ENCODE measurements at regions not wholly inside any gene's neighbourhood (a gene's known extent, or its start where the extent isn't known, plus 50 kb on each side); places are given as distances from the start of the nearest gene placed in this dataset.

DNA sequence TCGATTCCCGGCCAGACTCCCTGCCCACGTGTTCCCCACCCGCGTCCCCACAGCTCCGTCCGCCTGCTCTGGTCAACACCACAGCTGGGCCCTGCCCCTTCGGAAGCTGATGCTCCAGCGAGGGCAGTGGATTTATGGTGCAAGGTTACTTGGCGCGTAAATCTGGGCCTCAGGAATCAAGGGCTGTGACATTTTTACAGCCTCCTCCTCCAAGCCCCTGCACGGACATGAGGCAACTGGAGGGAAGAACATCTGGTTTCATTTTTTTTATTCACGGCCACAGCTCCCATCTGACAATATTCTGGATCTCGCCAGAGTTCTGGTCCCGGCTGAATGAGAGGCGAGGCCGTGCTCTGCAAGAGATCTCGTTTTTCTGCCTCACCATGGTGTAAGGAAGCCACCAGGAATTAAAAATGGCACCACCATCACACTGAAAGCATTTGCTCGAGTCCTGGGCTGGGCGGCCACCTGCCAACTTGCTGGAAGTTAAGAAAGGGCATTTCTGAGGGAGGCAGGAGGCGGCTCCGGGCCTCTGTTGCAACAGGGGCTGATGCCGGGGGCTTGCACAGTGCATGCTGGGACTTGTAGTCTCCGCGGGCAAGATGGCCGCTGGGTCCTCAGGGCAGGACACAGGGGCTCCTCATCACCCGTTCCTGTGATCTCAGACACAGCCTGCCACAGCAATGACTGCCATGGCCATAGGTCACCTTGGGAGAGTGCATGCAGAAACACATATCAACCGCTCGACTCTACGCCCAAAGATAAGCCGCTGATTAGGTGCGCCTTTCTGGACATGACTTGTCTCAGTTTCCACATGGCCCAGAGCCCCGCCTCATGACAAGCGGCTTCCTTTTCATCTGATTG, 148.5 kb downstream of the LY86 start:
- DNase-seq (ENCODE audit: low read depth, low spot score) (peak; percentile 18), FAIRE-seq (no peak)
- H3K4me1 ChIP-seq (ENCODE audit: control insufficient read depth, extremely low read depth, insufficient read depth, low read length): no peaks in the 10 kb centered on the region
- no peaks in the 10 kb centered on the region for H4K20me1 ChIP-seq (replicated peaks; ENCODE audit: control insufficient read depth, extremely low read depth, insufficient read depth, low read length)
- H3K36me3 ChIP-seq (ENCODE audit: control insufficient read depth in 2 of 2, extremely low read depth in 1 of 2, insufficient read depth in 2 of 2, low read length in 2 of 2): no peaks in the 10 kb centered on the region
- H3K9me1 ChIP-seq (replicated peaks; ENCODE audit: control insufficient read depth, extremely low read depth, insufficient read depth, low read length): no peaks in the 10 kb centered on the region
- H3K9ac ChIP-seq (replicated peaks; ENCODE audit: extremely low read depth, insufficient read depth, low read length): no peak overlapping the region
- peak overlapping the region in 1 of 3 experiments; percentile 14 for H3K4me3 ChIP-seq (replicated peaks in 1 of 3; ENCODE audit: insufficient read depth in 1 of 3, low read depth in 1 of 3, low read length in 3 of 3)
- intact Hi-C loops (cut with micrococcal nuclease) (no loop called here), dilution Hi-C loops (cut with MboI; ENCODE audit: extremely low pct_ligation_motif_present, low sequenced_read_pairs) (no loop called here)
- ChIA-PET POLR2A (no interaction called here), CTCF (interaction anchor here (4.2 kb wide), 1 partner anchor 60 kb away, joined by 14 read pairs; no protein-coding TSS in a partner anchor)
- no peak for TF ChIP-seq FOS (IDR thresholded peaks at IDR 0.05; ENCODE audit: borderline replicate concordance, insufficient read depth, low read length)
- TF ChIP-seq, protein P1, sequence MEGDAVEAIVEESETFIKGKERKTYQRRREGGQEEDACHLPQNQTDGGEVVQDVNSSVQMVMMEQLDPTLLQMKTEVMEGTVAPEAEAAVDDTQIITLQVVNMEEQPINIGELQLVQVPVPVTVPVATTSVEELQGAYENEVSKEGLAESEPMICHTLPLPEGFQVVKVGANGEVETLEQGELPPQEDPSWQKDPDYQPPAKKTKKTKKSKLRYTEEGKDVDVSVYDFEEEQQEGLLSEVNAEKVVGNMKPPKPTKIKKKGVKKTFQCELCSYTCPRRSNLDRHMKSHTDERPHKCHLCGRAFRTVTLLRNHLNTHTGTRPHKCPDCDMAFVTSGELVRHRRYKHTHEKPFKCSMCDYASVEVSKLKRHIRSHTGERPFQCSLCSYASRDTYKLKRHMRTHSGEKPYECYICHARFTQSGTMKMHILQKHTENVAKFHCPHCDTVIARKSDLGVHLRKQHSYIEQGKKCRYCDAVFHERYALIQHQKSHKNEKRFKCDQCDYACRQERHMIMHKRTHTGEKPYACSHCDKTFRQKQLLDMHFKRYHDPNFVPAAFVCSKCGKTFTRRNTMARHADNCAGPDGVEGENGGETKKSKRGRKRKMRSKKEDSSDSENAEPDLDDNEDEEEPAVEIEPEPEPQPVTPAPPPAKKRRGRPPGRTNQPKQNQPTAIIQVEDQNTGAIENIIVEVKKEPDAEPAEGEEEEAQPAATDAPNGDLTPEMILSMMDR (IDR thresholded peaks at IDR 0.05; ENCODE audit: extremely low read depth in 1 of 2, insufficient read depth in 1 of 2, low read depth in 1 of 2, low read length in 2 of 2): no peak
- no peak for TF ChIP-seq POLR2A (IDR thresholded peaks at IDR 0.05; ENCODE audit: low read depth, low read length)
- TF ChIP-seq GATA2 (IDR thresholded peaks at IDR 0.05; ENCODE audit: insufficient read depth, insufficient read length, low read depth, low read length): no peak
- TF ChIP-seq, protein P2, sequence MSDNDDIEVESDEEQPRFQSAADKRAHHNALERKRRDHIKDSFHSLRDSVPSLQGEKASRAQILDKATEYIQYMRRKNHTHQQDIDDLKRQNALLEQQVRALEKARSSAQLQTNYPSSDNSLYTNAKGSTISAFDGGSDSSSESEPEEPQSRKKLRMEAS (IDR thresholded peaks at IDR 0.05; ENCODE audit: insufficient read depth, insufficient read length): no peak
- TF ChIP-seq EZH2 (IDR thresholded peaks at IDR 0.05; ENCODE audit: borderline replicate concordance, low read depth, low read length, severe bottlenecking): no peak
- no peak for TF ChIP-seq POLR2AphosphoS5 (IDR thresholded peaks at IDR 0.05; ENCODE audit: insufficient read depth, low read depth, low read length)
- TF ChIP-seq MYC (IDR thresholded peaks at IDR 0.05; ENCODE audit: low read depth, low read length): no peak
- no peak for TF ChIP-seq JUN (IDR thresholded peaks at IDR 0.05; ENCODE audit: borderline replicate concordance, insufficient read depth, insufficient read length, low read depth)
- no peaks in the 10 kb centered on the region for H3K79me2 ChIP-seq (ENCODE audit: control insufficient read depth, insufficient read depth, low read length)
- BruUV-seq (replicated peaks): no TSS peak
- H3K27ac ChIP-seq (ENCODE audit: insufficient read depth, low read depth, low read length): no peak overlapping the region
- H3K9me3 ChIP-seq (replicated peaks; ENCODE audit: control insufficient read depth, insufficient read depth, low read length): no peaks in the 10 kb centered on the region
- no peak overlapping the region for H3K4me2 ChIP-seq (ENCODE audit: insufficient read depth, low read length)
- peaks cover 5 to 8% of the 10 kb centered on the region in 2 experiments for H3K27me3 ChIP-seq (ENCODE audit: control insufficient read depth in 2 of 2, insufficient read depth in 2 of 2, low read length in 2 of 2)
- peak overlapping the region; percentile 53 for H2AFZ ChIP-seq (ENCODE audit: low read depth, low read length)
